H7 (cell line): ENCODE measurements at regions not wholly inside any gene's neighbourhood (a gene's known extent, or its start where the extent isn't known, plus 50 kb on each side); places are given as distances from the start of the nearest gene placed in this dataset.

ENCODE experiments used
- DNase-seq: peaks from one replicate; pipeline ENCODE4 v3.0.0; 2012
- H3K27me3 ChIP-seq: 2 replicates; pipeline ENCODE4 v1.6.0; 2011; ENCODE audit warnings: mild to moderate bottlenecking, low read length; ENCODE audit not compliant: control insufficient read depth, insufficient read depth
- H3K36me3 ChIP-seq: replicated peaks from 2 replicates; pipeline ENCODE4 v1.5.1; 2011; ENCODE audit warnings: low read length; ENCODE audit not compliant: control insufficient read depth, insufficient read depth
- H3K4me3 ChIP-seq: 2 replicates; pipeline ENCODE4 v1.5.1; 2011; ENCODE audit warnings: low read depth, mild to moderate bottlenecking, control low read depth, low read length, moderate library complexity; ENCODE audit not compliant: insufficient read depth

GRCh38 chr11:98965775-98966174, 55.0 kb upstream of the CNTN5 start:
- H3K4me3 ChIP-seq, result no peak overlapping the region
- DNase-seq, result no peak
- H3K36me3 ChIP-seq, result no peaks in the 10 kb centered on the region
- H3K27me3 ChIP-seq, result no peaks in the 10 kb centered on the region

GRCh38 chr11:98967005-98967404, 53.7 kb upstream of the CNTN5 start:
- no peak for DNase-seq
- Histone ChIP-seq H3K27me3 (no peaks in the 10 kb centered on the region), H3K36me3 (no peaks in the 10 kb centered on the region), H3K4me3 (no peak overlapping the region)
